ENCODE measurements at regions not wholly inside any gene's neighbourhood (a gene's known extent, or its start where the extent isn't known, plus 50 kb on each side); places are given as distances from the start of the nearest gene placed in this dataset.

DNA sequence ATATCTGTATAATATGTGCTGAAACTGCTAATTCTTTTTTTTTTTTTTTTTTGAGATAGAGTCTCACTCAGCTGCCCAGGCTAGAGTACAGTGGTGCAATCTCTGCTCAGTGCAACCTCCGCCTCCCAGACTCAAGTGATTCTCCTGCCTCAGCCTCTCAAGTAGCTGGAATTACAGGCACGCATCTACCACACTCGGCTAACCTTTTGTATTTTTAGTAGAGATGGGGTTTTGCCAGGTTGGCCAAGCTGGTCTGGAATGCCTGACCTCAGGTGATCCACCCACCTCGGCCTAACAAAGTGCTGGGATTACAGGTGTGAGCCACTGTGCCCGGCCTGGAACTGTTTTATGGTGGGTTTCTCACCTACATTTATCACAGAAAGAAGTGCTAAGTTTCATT is 307.8 kb upstream of the STT3B start (continued):
- TF ChIP-seq, protein P1, sequence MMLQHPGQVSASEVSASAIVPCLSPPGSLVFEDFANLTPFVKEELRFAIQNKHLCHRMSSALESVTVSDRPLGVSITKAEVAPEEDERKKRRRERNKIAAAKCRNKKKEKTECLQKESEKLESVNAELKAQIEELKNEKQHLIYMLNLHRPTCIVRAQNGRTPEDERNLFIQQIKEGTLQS (IDR thresholded peaks at IDR 0.05), result no peak
- TF ChIP-seq, protein P2, sequence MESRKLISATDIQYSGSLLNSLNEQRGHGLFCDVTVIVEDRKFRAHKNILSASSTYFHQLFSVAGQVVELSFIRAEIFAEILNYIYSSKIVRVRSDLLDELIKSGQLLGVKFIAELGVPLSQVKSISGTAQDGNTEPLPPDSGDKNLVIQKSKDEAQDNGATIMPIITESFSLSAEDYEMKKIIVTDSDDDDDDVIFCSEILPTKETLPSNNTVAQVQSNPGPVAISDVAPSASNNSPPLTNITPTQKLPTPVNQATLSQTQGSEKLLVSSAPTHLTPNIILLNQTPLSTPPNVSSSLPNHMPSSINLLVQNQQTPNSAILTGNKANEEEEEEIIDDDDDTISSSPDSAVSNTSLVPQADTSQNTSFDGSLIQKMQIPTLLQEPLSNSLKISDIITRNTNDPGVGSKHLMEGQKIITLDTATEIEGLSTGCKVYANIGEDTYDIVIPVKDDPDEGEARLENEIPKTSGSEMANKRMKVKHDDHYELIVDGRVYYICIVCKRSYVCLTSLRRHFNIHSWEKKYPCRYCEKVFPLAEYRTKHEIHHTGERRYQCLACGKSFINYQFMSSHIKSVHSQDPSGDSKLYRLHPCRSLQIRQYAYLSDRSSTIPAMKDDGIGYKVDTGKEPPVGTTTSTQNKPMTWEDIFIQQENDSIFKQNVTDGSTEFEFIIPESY (IDR thresholded peaks at IDR 0.05; ENCODE audit: extremely low read depth, insufficient replicate concordance, low read length), result no peak
- TF ChIP-seq TCF7L2 (IDR thresholded peaks at IDR 0.05; ENCODE audit: borderline replicate concordance, extremely low read depth, insufficient read depth, insufficient read length) (no peak), EGR1 (IDR thresholded peaks at IDR 0.05; ENCODE audit: low read depth) (no peak)

DNA sequence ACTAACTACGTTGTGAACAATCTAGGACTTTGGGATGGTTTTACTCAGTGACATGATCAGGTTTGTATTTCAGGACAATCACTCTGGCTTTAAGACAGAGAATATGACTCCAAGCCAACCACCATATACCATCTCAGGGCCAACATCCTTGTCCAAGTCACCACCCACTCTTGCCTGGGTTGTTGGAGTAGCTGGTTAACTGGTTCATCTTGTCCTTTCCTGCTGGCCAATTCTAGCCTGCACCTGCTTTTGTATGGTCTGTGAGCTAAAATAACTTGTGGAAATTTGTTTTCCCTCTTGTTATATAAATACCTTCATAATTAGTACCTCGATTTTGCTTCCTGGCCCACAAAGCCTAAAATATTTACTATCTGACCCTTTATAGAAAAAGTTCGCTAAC is 306.8 kb upstream of the STT3B start:
- no peaks in the 10 kb centered on the region; the same call in 1 of the 2 replicates for H3K9me2 ChIP-seq (ENCODE audit: insufficient read depth)
- ChIA-PET CTCF (no interaction called here), POLR2A (no interaction called here), RAD21 (ENCODE audit: low non-redundant PET in 1 of 2, low total read pairs in 2 of 2, uncharacterized antibody in 2 of 2, unreplicated experiment in 2 of 2) (no interaction called here)
- H3K4me3 ChIP-seq (replicated peaks in 1 of 2; ENCODE audit: low read depth in 1 of 2, low read length in 2 of 2), result no peak overlapping the region
- no peaks in the 10 kb centered on the region for H3K79me2 ChIP-seq (ENCODE audit: insufficient read depth, low read length)
- BruUV-seq (replicated peaks), result no TSS peak
- H3K4me2 ChIP-seq (ENCODE audit: low read length), result no peak overlapping the region
- H3K36me3 ChIP-seq (ENCODE audit: control insufficient read depth in 1 of 2, insufficient read depth in 2 of 2, low read length in 2 of 2), result no peaks in the 10 kb centered on the region
- no peaks in the 10 kb centered on the region for H4K20me1 ChIP-seq (ENCODE audit: insufficient read depth)
- H3K9me3 ChIP-seq (ENCODE audit: control insufficient read depth in 1 of 2, insufficient read depth in 1 of 2, low read depth in 1 of 2, low read length in 2 of 2), result no peaks in the 10 kb centered on the region
- no peaks in the 10 kb centered on the region for H3K4me1 ChIP-seq (ENCODE audit: control insufficient read depth in 1 of 2, insufficient read depth in 2 of 2, low read length in 2 of 2)
- no peak overlapping the region for H3K27ac ChIP-seq (ENCODE audit: low read depth, low read length)
- no peak for ATAC-seq
- no peak for TF ChIP-seq CBX3 (IDR thresholded peaks at IDR 0.05; ENCODE audit: low read depth)
- DNase-seq (ENCODE audit: low read depth, low spot score), result no peak
- no peak overlapping the region for H2AFZ ChIP-seq (ENCODE audit: low read depth, low read length, poor library complexity, severe bottlenecking)
- H3K27me3 ChIP-seq (ENCODE audit: insufficient read depth, low read length), result no peaks in the 10 kb centered on the region
- no peak overlapping the region for H3K9ac ChIP-seq (ENCODE audit: low read length)
- intact Hi-C loops (cut with micrococcal nuclease), result no loop called here

DNA sequence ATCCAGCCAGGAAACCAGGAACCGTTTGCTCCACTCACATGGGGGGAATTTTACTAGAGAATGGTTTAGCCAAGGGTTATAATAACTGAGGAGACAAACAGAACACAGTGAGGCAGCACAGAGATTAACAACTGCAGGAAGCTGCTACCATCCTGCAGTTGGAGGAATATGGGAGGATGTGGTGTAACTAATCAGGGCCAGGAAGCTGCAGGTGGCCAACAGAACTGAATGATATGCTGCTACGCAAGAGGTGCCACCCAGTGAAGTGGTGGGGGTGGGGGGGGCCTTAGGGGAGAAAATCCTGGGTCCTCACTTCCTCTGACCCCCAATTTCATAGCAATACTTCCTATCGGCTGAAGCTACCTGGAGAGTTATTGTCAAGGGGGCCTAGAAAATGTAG is 306.4 kb upstream of the STT3B start:
- Histone ChIP-seq H3K36me3 (ENCODE audit: control insufficient read depth in 1 of 2, insufficient read depth in 2 of 2, low read length in 2 of 2) (no peaks in the 10 kb centered on the region), H3K9ac (ENCODE audit: low read length) (no peak overlapping the region), H3K4me3 (replicated peaks in 1 of 2; ENCODE audit: low read depth in 1 of 2, low read length in 2 of 2) (no peak overlapping the region), H3K27ac (ENCODE audit: low read depth, low read length) (no peak overlapping the region), H3K4me2 (ENCODE audit: low read length) (no peak overlapping the region), H2AFZ (ENCODE audit: low read depth, low read length, poor library complexity, severe bottlenecking) (no peak overlapping the region), H3K9me2 (ENCODE audit: insufficient read depth) (no peaks in the 10 kb centered on the region; the same call in 1 of the 2 replicates), H3K27me3 (ENCODE audit: insufficient read depth, low read length) (no peaks in the 10 kb centered on the region), H3K79me2 (ENCODE audit: insufficient read depth, low read length) (no peaks in the 10 kb centered on the region), H4K20me1 (ENCODE audit: insufficient read depth) (no peaks in the 10 kb centered on the region), H3K9me3 (ENCODE audit: control insufficient read depth in 1 of 2, insufficient read depth in 1 of 2, low read depth in 1 of 2, low read length in 2 of 2) (no peaks in the 10 kb centered on the region), H3K4me1 (ENCODE audit: control insufficient read depth in 1 of 2, insufficient read depth in 2 of 2, low read length in 2 of 2) (no peaks in the 10 kb centered on the region)
- ChIA-PET RAD21 (ENCODE audit: low non-redundant PET in 1 of 2, low total read pairs in 2 of 2, uncharacterized antibody in 2 of 2, unreplicated experiment in 2 of 2) (no interaction called here), CTCF (no interaction called here), POLR2A (no interaction called here)
- intact Hi-C loops (cut with micrococcal nuclease), result no loop called here
- DNase-seq (ENCODE audit: low read depth, low spot score) (no peak), ATAC-seq (no peak)
- no TSS peak for BruUV-seq (replicated peaks)
- no peak for TF ChIP-seq POLR2A (IDR thresholded peaks at IDR 0.05; ENCODE audit: borderline replicate concordance, extremely low read depth, insufficient read depth, insufficient read length)
- no peak for TF ChIP-seq POLR2AphosphoS5 (IDR thresholded peaks at IDR 0.05; ENCODE audit: low read depth, low read length)
- TF ChIP-seq, protein P3, sequence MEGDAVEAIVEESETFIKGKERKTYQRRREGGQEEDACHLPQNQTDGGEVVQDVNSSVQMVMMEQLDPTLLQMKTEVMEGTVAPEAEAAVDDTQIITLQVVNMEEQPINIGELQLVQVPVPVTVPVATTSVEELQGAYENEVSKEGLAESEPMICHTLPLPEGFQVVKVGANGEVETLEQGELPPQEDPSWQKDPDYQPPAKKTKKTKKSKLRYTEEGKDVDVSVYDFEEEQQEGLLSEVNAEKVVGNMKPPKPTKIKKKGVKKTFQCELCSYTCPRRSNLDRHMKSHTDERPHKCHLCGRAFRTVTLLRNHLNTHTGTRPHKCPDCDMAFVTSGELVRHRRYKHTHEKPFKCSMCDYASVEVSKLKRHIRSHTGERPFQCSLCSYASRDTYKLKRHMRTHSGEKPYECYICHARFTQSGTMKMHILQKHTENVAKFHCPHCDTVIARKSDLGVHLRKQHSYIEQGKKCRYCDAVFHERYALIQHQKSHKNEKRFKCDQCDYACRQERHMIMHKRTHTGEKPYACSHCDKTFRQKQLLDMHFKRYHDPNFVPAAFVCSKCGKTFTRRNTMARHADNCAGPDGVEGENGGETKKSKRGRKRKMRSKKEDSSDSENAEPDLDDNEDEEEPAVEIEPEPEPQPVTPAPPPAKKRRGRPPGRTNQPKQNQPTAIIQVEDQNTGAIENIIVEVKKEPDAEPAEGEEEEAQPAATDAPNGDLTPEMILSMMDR (IDR thresholded peaks at IDR 0.05 in 2 of 3, conservative IDR thresholded peaks at IDR 0.05 in 1 of 3; ENCODE audit: borderline replicate concordance in 1 of 3, insufficient read depth in 1 of 3, low read depth in 2 of 3, low read length in 2 of 3), result no peak
- no peak for TF ChIP-seq FOSL1 (IDR thresholded peaks at IDR 0.05; ENCODE audit: low read depth)
- no peak for TF ChIP-seq ELF1 (IDR thresholded peaks at IDR 0.05; ENCODE audit: borderline replicate concordance, low read depth)
- TF ChIP-seq, protein P1 (IDR thresholded peaks at IDR 0.05), result no peak
- TF ChIP-seq EZH2phosphoT487 (IDR thresholded peaks at IDR 0.05; ENCODE audit: borderline replicate concordance), result no peak
- TF ChIP-seq SIN3A (IDR thresholded peaks at IDR 0.05; ENCODE audit: low read depth), result no peak
- TF ChIP-seq, protein P4, sequence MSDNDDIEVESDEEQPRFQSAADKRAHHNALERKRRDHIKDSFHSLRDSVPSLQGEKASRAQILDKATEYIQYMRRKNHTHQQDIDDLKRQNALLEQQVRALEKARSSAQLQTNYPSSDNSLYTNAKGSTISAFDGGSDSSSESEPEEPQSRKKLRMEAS (IDR thresholded peaks at IDR 0.05), result no peak
- no peak for TF ChIP-seq CBX3 (IDR thresholded peaks at IDR 0.05; ENCODE audit: low read depth)
- TF ChIP-seq TCF7L2 (IDR thresholded peaks at IDR 0.05; ENCODE audit: borderline replicate concordance, extremely low read depth, insufficient read depth, insufficient read length), result no peak
- TF ChIP-seq JUND (IDR thresholded peaks at IDR 0.05), result no peak

All from HCT116 (cell line).